ENCODE measurements at regions not wholly inside any gene's neighbourhood (a gene's known extent, or its start where the extent isn't known, plus 50 kb on each side); places are given as distances from the start of the nearest gene placed in this dataset.

DNA sequence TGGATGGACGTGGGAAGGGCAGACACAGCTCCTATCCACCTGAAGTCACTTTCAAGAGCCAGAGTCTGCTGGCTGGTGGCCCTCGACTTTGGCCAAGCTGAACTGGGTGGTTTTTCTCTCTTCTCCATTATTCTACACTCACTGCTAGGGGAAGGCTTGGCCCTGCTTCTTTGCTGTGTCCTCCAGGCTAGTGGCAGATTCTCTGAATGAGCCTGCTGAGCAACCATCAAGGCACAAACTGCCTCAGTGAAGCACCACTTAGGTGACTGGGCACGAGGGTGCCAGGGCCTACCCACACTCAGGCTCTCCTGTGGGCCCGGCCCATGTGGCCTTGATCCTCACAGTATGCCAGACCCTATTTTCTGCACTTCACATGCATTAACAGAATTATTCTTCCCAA lies 92.0 kb downstream of the PJA1 start:
- no peak overlapping the region for H2BK15ac ChIP-seq (ENCODE audit: low read depth, low read length)
- ATAC-seq (ENCODE audit: low read depth) (no peak), DNase-seq (no peak)
- no CpG with 5 or more reads among the region's 4 CpGs for WGBS, 2 experiments (ENCODE audit: extremely low coverage in 2 of 2, insufficient read length in 1 of 2)
- no peaks in the 10 kb centered on the region for H3K36me3 ChIP-seq (ENCODE audit: control insufficient read depth, insufficient read depth, low read length)
- no peak overlapping the region for H2AK5ac ChIP-seq (ENCODE audit: low read depth, low read length)
- H2BK120ac ChIP-seq (ENCODE audit: low read depth, low read length), result no peak overlapping the region
- CTCF ChIA-PET, result no interaction called here
- H4K5ac ChIP-seq (ENCODE audit: low read depth, low read length), result no peak overlapping the region
- no peak overlapping the region for H3K14ac ChIP-seq (replicated peaks; ENCODE audit: low read depth, low read length)
- H4K91ac ChIP-seq (ENCODE audit: insufficient read depth, low read depth, low read length), result no peak overlapping the region
- no peaks in the 10 kb centered on the region for H3K9me3 ChIP-seq (ENCODE audit: control insufficient read depth, insufficient read depth, low read length)
- no peak for TF ChIP-seq RFX5 (IDR thresholded peaks at IDR 0.05; ENCODE audit: low read depth, low read length)
- no peak for TF ChIP-seq POLR2A (IDR thresholded peaks at IDR 0.05; ENCODE audit: low read depth, low read length)
- no peak for TF ChIP-seq SMC3 (IDR thresholded peaks at IDR 0.05; ENCODE audit: low read depth, low read length)
- TF ChIP-seq CHD1 (IDR thresholded peaks at IDR 0.05; ENCODE audit: low read depth, low read length), result no peak
- no peak for TF ChIP-seq CEBPB (IDR thresholded peaks at IDR 0.05; ENCODE audit: low read depth, low read length)
- TF ChIP-seq, protein P1, sequence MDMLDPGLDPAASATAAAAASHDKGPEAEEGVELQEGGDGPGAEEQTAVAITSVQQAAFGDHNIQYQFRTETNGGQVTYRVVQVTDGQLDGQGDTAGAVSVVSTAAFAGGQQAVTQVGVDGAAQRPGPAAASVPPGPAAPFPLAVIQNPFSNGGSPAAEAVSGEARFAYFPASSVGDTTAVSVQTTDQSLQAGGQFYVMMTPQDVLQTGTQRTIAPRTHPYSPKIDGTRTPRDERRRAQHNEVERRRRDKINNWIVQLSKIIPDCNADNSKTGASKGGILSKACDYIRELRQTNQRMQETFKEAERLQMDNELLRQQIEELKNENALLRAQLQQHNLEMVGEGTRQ (IDR thresholded peaks at IDR 0.05; ENCODE audit: low read depth, low read length), result no peak
- TF ChIP-seq RAD21 (IDR thresholded peaks at IDR 0.05; ENCODE audit: low read length), result no peak
- TF ChIP-seq FOS (IDR thresholded peaks at IDR 0.05; ENCODE audit: low read depth, low read length), result no peak
- TF ChIP-seq, protein P2, sequence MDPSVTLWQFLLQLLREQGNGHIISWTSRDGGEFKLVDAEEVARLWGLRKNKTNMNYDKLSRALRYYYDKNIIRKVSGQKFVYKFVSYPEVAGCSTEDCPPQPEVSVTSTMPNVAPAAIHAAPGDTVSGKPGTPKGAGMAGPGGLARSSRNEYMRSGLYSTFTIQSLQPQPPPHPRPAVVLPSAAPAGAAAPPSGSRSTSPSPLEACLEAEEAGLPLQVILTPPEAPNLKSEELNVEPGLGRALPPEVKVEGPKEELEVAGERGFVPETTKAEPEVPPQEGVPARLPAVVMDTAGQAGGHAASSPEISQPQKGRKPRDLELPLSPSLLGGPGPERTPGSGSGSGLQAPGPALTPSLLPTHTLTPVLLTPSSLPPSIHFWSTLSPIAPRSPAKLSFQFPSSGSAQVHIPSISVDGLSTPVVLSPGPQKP (IDR thresholded peaks at IDR 0.05; ENCODE audit: borderline replicate concordance, low read depth, low read length), result no peak
- H2BK20ac ChIP-seq (ENCODE audit: low read depth, low read length), result no peak overlapping the region
- H3K4me2 ChIP-seq (ENCODE audit: low read depth, low read length), result no peak overlapping the region
- in situ Hi-C loops (cut with MboI; ENCODE audit: low sequenced_read_pairs) (no loop called here), dilution Hi-C loops (cut with HindIII; ENCODE audit: low sequenced_read_pairs, unreplicated experiment) (no loop called here), intact Hi-C loops (cut with micrococcal nuclease) (no loop called here)
- H3K18ac ChIP-seq (ENCODE audit: low read depth, low read length), result no peak overlapping the region
- H3K27ac ChIP-seq (ENCODE audit: insufficient read depth, low read length), result no peak overlapping the region
- H2AFZ ChIP-seq (replicated peaks; ENCODE audit: low read length, poor library complexity), result no peak overlapping the region
- no peak overlapping the region for H3K56ac ChIP-seq (ENCODE audit: extremely low read depth, insufficient read depth, low read length)
- H3K27me3 ChIP-seq (ENCODE audit: control insufficient read depth, insufficient read depth, low read length), result peaks cover 8% of the 10 kb centered on the region; the same call in 1 of the 2 replicates
- H3K9ac ChIP-seq (ENCODE audit: low read depth, low read length), result no peak overlapping the region
- peaks cover 4% of the 10 kb centered on the region; the same call in 1 of the 2 replicates for H3K4me1 ChIP-seq (ENCODE audit: control insufficient read depth, insufficient read depth, low read length)
- no peak overlapping the region for H2AK9ac ChIP-seq (replicated peaks; ENCODE audit: low read depth, low read length, poor library complexity)
- H3K79me1 ChIP-seq (ENCODE audit: low read depth in 1 of 2, low read length in 2 of 2), result no peaks in the 10 kb centered on the region
- H3K23ac ChIP-seq (ENCODE audit: low read depth, low read length), result no peak overlapping the region
- BruUV-seq (replicated peaks), result no TSS peak
- H3K9me1 ChIP-seq (ENCODE audit: insufficient read depth, low read length), result no peaks in the 10 kb centered on the region
- POLR2A ChIA-PET (ENCODE audit: unreplicated experiment), result no interaction called here
- no peak overlapping the region for H2BK5ac ChIP-seq (ENCODE audit: low read depth, low read length, poor library complexity, severe bottlenecking)
- H3K4me3 ChIP-seq (ENCODE audit: insufficient read depth, low read depth, low read length), result no peak overlapping the region
- no peak overlapping the region for H3K4ac ChIP-seq (ENCODE audit: low read depth, low read length)
- H4K20me1 ChIP-seq (ENCODE audit: insufficient read depth, low read length), result no peaks in the 10 kb centered on the region
- no peak overlapping the region for H4K8ac ChIP-seq (ENCODE audit: low read depth in 2 of 2, low read length in 2 of 2)

Measured in IMR-90 (cell line).